T-helper 22 cell (primary cell): ENCODE measurements at regions not wholly inside any gene's neighbourhood (a gene's known extent, or its start where the extent isn't known, plus 50 kb on each side); places are given as distances from the start of the nearest gene placed in this dataset.

ENCODE experiments used
- DNase-seq: peaks from one replicate; pipeline ENCODE4 v3.0.0-alpha.2; 2020; ENCODE audit warnings: low read depth

- no peak for DNase-seq
Measured at GRCh38 chr13:105312906-105313305, 1222.6 kb downstream of the EFNB2 start.

GRCh38 chr13:105311094-105311493 is 1224.4 kb downstream of the EFNB2 start:
- DNase-seq = no peak

GRCh38 chr13:105307776-105308175 is 1227.7 kb downstream of the EFNB2 start:
- no peak for DNase-seq

- DNase-seq = no peak
Measured at GRCh38 chr13:105297839-105298238, 1237.6 kb downstream of the EFNB2 start.

GRCh38 chr13:105291987-105292386 is 1243.5 kb downstream of the EFNB2 start:
- DNase-seq = no peak

GRCh38 chr13:105290596-105290995 is 1244.9 kb downstream of the EFNB2 start:
- DNase-seq = no peak

GRCh38 chr13:105285526-105285925 is 1249.9 kb downstream of the EFNB2 start:
- DNase-seq = no peak

GRCh38 chr13:105282406-105283285 is 1252.8 kb downstream of the EFNB2 start:
- no peak for DNase-seq

GRCh38 chr13:105278943-105279381 is 1256.5 kb downstream of the EFNB2 start:
- DNase-seq = no peak

- no peak for DNase-seq
Measured at GRCh38 chr13:105276571-105276970, 1258.9 kb downstream of the EFNB2 start.

- no peak for DNase-seq
Measured at GRCh38 chr13:105273665-105274222, 1261.7 kb downstream of the EFNB2 start.

- DNase-seq = no peak
Measured at GRCh38 chr13:105272660-105273631, 1262.5 kb downstream of the EFNB2 start.

GRCh38 chr13:105266615-105267014 is 1268.8 kb downstream of the EFNB2 start:
- no peak for DNase-seq

- no peak for DNase-seq
Measured at GRCh38 chr13:105262579-105262978, 1272.9 kb downstream of the EFNB2 start.

GRCh38 chr13:105259426-105259825 is 1276.0 kb downstream of the EFNB2 start:
- no peak for DNase-seq

- no peak for DNase-seq
Measured at GRCh38 chr13:105255472-105255871, 1280.0 kb downstream of the EFNB2 start.

GRCh38 chr13:105251293-105251692 is 1284.2 kb downstream of the EFNB2 start:
- no peak for DNase-seq

- no peak for DNase-seq
Measured at GRCh38 chr13:105247830-105248229, 1287.6 kb downstream of the EFNB2 start.

GRCh38 chr13:105240371-105240770 is 1295.1 kb downstream of the EFNB2 start:
- no peak for DNase-seq

GRCh38 chr13:105232439-105232838 is 1303.0 kb downstream of the EFNB2 start:
- no peak for DNase-seq

GRCh38 chr13:105232006-105232405 is 1303.5 kb downstream of the EFNB2 start:
- no peak for DNase-seq

- no peak for DNase-seq
Measured at GRCh38 chr13:105231579-105231978, 1303.9 kb downstream of the EFNB2 start.
